ENCODE measurements at regions not wholly inside any gene's neighbourhood (a gene's known extent, or its start where the extent isn't known, plus 50 kb on each side); places are given as distances from the start of the nearest gene placed in this dataset.

DNA sequence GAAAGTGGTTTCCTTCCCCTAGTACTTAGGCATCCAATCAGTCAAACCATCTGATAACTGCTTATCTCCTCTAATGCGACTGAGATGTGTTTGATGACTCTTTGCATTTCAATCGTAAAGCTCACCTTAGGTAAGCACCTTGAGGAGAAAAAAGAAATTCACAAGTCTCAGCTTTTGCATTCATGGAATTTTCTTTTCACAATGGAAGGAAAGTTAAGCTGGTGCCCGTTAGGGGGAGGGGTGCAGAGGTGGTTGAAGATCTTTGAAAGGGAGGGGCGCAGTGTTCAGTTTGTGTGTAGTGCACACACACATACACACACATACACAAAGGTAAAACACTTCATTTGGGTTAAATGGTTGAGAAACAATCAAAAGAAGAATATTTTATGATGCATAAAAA is 87.1 kb upstream of the SALL4 start (continued):
- TF ChIP-seq, protein P1, sequence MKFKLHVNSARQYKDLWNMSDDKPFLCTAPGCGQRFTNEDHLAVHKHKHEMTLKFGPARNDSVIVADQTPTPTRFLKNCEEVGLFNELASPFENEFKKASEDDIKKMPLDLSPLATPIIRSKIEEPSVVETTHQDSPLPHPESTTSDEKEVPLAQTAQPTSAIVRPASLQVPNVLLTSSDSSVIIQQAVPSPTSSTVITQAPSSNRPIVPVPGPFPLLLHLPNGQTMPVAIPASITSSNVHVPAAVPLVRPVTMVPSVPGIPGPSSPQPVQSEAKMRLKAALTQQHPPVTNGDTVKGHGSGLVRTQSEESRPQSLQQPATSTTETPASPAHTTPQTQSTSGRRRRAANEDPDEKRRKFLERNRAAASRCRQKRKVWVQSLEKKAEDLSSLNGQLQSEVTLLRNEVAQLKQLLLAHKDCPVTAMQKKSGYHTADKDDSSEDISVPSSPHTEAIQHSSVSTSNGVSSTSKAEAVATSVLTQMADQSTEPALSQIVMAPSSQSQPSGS (IDR thresholded peaks at IDR 0.05; ENCODE audit: low read length): no peak

Measured in H1 (cell line).